CD4-positive, alpha-beta T cell (primary cell): ENCODE measurements at regions not wholly inside any gene's neighbourhood (a gene's known extent, or its start where the extent isn't known, plus 50 kb on each side); places are given as distances from the start of the nearest gene placed in this dataset.

Experiments
- ATAC-seq: fragments of 200-7000 bp; cut with Tn5 transposase; one replicate; pipeline ENCODE4 v1.10.0; 2022; ENCODE audit warnings: mild to moderate bottlenecking; ENCODE audit not compliant: poor library complexity
- CTCF ChIA-PET: fragments of 350-600 bp; sonication (Branson Sonifier 250); formaldehyde crosslinking; loops from one replicate; lab custom pipeline; 2021; ENCODE audit warnings: antibody characterized with exemption, inconsistent platforms; lab: Charles Lee
- POLR2A ChIA-PET: fragments of 350-600 bp; sonication (Branson Sonifier 250); formaldehyde crosslinking; loops from one replicate; lab custom pipeline; 2021; ENCODE audit warnings: antibody characterized with exemption, inconsistent platforms; lab: Charles Lee
- DNase-seq, 14 experiments: peaks; one replicate each; pipeline ENCODE4 v3.0.0-alpha.2; 2013 to 2020; ENCODE audit warnings: mixed read lengths in 2 of 14
- H3K27ac ChIP-seq, 2 donors: one replicate each; pipeline versions ENCODE4 v1.5.1 to v1.7.0; 2013; ENCODE audit warnings: low read length in 2 of 2, low read depth in 1 of 2, mild to moderate bottlenecking in 1 of 2
- H3K27me3 ChIP-seq, 2 experiments: 1 replicate in 1 of 2; 2 replicates in 1 of 2; pipeline versions ENCODE4 v1.6.1 to v1.7.0; 2013; ENCODE audit warnings: low read length in 2 of 2, control low read depth in 1 of 2, mild to moderate bottlenecking in 1 of 2, moderate library complexity in 1 of 2; ENCODE audit not compliant: insufficient read depth in 2 of 2, control insufficient read depth in 1 of 2
- H3K36me3 ChIP-seq: one replicate; pipeline ENCODE4 v1.6.1; 2013; ENCODE audit warnings: low read length, control low read depth; ENCODE audit not compliant: insufficient read depth
- H3K4me1 ChIP-seq: one replicate; pipeline ENCODE4 v1.6.1; 2013; ENCODE audit warnings: low read length, control low read depth; ENCODE audit not compliant: insufficient read depth
- H3K4me3 ChIP-seq: one replicate; pipeline ENCODE4 v1.5.1; 2013; ENCODE audit warnings: mild to moderate bottlenecking, low read length, moderate library complexity
- H3K9me3 ChIP-seq, 2 experiments: 1 replicate in 1 of 2; 2 replicates in 1 of 2; pipeline versions ENCODE4 v1.6.1 to v1.7.0; 2013; ENCODE audit warnings: low read length in 2 of 2, mild to moderate bottlenecking in 2 of 2, control low read depth in 1 of 2, moderate library complexity in 1 of 2; ENCODE audit not compliant: control insufficient read depth in 1 of 2, insufficient read depth in 1 of 2
- H3K27ac Mint-ChIP-seq: one replicate; pipeline ENCODE4 v1.8.0; 2020; ENCODE audit warnings: mixed read lengths
- H3K27me3 Mint-ChIP-seq: one replicate; pipeline ENCODE4 v1.8.0; 2021; ENCODE audit warnings: mixed read lengths
- H3K36me3 Mint-ChIP-seq: one replicate; pipeline ENCODE4 v1.8.0; 2021; ENCODE audit warnings: low read depth, mixed read lengths
- H3K4me1 Mint-ChIP-seq: one replicate; pipeline ENCODE4 v1.8.0; 2021; ENCODE audit warnings: low read depth, mixed read lengths
- H3K4me3 Mint-ChIP-seq: one replicate; pipeline ENCODE4 v1.8.0; 2020; ENCODE audit warnings: mild to moderate bottlenecking, mixed read lengths
- H3K9me3 Mint-ChIP-seq: one replicate; pipeline ENCODE4 v1.8.0; 2020; ENCODE audit warnings: mixed read lengths
- CTCF ChIP-seq: fragments of 200-600 bp; IDR thresholded peaks from one replicate; pipeline ENCODE4 v1.8.0; 2022; ENCODE audit warnings: antibody characterized with exemption, mild to moderate bottlenecking
- intact Hi-C, 2 experiments: fragments of 100-400 bp; cut with DNase I in 1 of 2; cut with micrococcal nuclease in 1 of 2; formaldehyde crosslinking; loops; one replicate each; pipeline versions ENCODE4 v1.15.1 to v1.9.0; 2023 to 2025; cut with DNase I, micrococcal nuclease

DNA sequence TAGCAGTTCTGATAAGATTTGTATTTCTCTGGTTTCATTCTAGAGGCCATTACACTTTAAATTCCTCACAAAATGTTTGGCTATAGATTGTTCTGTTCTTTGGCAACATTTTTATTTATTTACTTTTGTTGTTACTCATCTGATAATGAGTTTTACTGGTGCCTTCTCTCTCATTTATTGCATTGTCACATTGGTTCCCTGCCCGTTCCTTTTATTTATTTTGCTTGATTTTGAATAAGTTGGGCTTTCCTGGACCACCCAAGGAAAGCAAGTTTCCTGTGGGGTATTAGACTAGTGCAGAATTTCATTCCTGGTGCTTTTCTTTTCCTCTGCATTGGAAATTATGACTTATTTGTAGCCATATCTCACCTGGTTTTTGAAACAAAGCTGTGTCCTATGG, 232.0 kb downstream of the SOCS6 start:
- DNase-seq = no peak
- TF ChIP-seq CTCF = no peak
- no peak for ATAC-seq
- H3K4me1 ChIP-seq = no peaks in the 10 kb centered on the region
- H3K27ac ChIP-seq = no peak overlapping the region
- H3K36me3 ChIP-seq = no peaks in the 10 kb centered on the region
- Mint-ChIP-seq H3K36me3 (no peaks in the 10 kb centered on the region), H3K9me3 (no peaks in the 10 kb centered on the region), H3K4me1 (no peaks in the 10 kb centered on the region), H3K27me3 (no peaks in the 10 kb centered on the region), H3K27ac (no peak overlapping the region), H3K4me3 (no peak overlapping the region)
- H3K4me3 ChIP-seq = no peak overlapping the region
- H3K9me3 ChIP-seq = no peaks in the 10 kb centered on the region
- no peaks in the 10 kb centered on the region for H3K27me3 ChIP-seq
- CTCF ChIA-PET = no interaction called here
- POLR2A ChIA-PET = no interaction called here
- intact Hi-C loops = no loop called here

GRCh38 chr18:70513502-70514171, 224.8 kb downstream of the SOCS6 start:
- Mint-ChIP-seq H3K9me3 (peaks cover 2% of the 10 kb centered on the region), H3K4me3 (no peak overlapping the region), H3K27ac (no peak overlapping the region), H3K4me1 (no peaks in the 10 kb centered on the region), H3K36me3 (no peaks in the 10 kb centered on the region), H3K27me3 (no peaks in the 10 kb centered on the region)
- ATAC-seq = no peak
- CTCF ChIA-PET = no interaction called here
- TF ChIP-seq CTCF = no peak
- Histone ChIP-seq H3K36me3 (no peaks in the 10 kb centered on the region), H3K9me3 (no peaks in the 10 kb centered on the region), H3K4me1 (no peaks in the 10 kb centered on the region), H3K27me3 (peaks cover 0 to 4% of the 10 kb centered on the region in 2 experiments), H3K27ac (no peak overlapping the region), H3K4me3 (no peak overlapping the region)
- POLR2A ChIA-PET = interaction anchor here (0.6 kb wide), 1 partner anchor 1648 kb away, joined by 3 read pairs; no protein-coding TSS in a partner anchor
- intact Hi-C loops = no loop called here
- no peak for DNase-seq

GRCh38 chr18:70507970-70508369, 219.1 kb downstream of the SOCS6 start:
- Mint-ChIP-seq H3K27ac (no peak overlapping the region), H3K36me3 (no peaks in the 10 kb centered on the region), H3K27me3 (no peaks in the 10 kb centered on the region), H3K4me1 (no peaks in the 10 kb centered on the region), H3K9me3 (peaks cover 2% of the 10 kb centered on the region), H3K4me3 (no peak overlapping the region)
- Histone ChIP-seq H3K36me3 (no peaks in the 10 kb centered on the region), H3K9me3 (no peaks in the 10 kb centered on the region), H3K27ac (no peak overlapping the region), H3K27me3 (peaks cover 0 to 4% of the 10 kb centered on the region in 2 experiments), H3K4me1 (no peaks in the 10 kb centered on the region), H3K4me3 (no peak overlapping the region)
- DNase-seq (no peak), ATAC-seq (no peak)
- CTCF ChIA-PET = no interaction called here
- POLR2A ChIA-PET = no interaction called here
- intact Hi-C loops = no loop called here
- TF ChIP-seq CTCF = no peak
